ENCODE measurements at regions not wholly inside any gene's neighbourhood (a gene's known extent, or its start where the extent isn't known, plus 50 kb on each side); places are given as distances from the start of the nearest gene placed in this dataset.

GRCh38 chr12:24231298-24231697 is 281.8 kb upstream of the SOX5 start:
- no peak for DNase-seq (ENCODE audit: low read depth in 1 of 2, low spot score in 1 of 2)

- no peak for DNase-seq (ENCODE audit: low read depth in 1 of 2, low spot score in 1 of 2)
These were observed 280.7 kb upstream of the SOX5 start for GRCh38 chr12:24230061-24230701.

- DNase-seq (ENCODE audit: low read depth in 1 of 2, low spot score in 1 of 2), result no peak
These were observed 279.7 kb upstream of the SOX5 start for GRCh38 chr12:24229031-24229700.

- DNase-seq (ENCODE audit: low read depth in 1 of 2, low spot score in 1 of 2), result no peak
These were observed 278.9 kb upstream of the SOX5 start for GRCh38 chr12:24228371-24228770.

- no peak for DNase-seq (ENCODE audit: low read depth in 1 of 2, low spot score in 1 of 2)
These were observed 278.1 kb upstream of the SOX5 start for GRCh38 chr12:24227551-24227950.

- DNase-seq (ENCODE audit: low read depth in 1 of 2, low spot score in 1 of 2), result no peak
These were observed 277.4 kb upstream of the SOX5 start for GRCh38 chr12:24226745-24227350.

- DNase-seq (ENCODE audit: low read depth in 1 of 2, low spot score in 1 of 2), result no peak
These were observed 274.9 kb upstream of the SOX5 start for GRCh38 chr12:24224401-24224800.

GRCh38 chr12:24223926-24224325 is 274.5 kb upstream of the SOX5 start:
- DNase-seq (ENCODE audit: low read depth in 1 of 2, low spot score in 1 of 2), result no peak

GRCh38 chr12:24222968-24223367 is 273.5 kb upstream of the SOX5 start:
- no peak for DNase-seq (ENCODE audit: low read depth in 1 of 2, low spot score in 1 of 2)

GRCh38 chr12:24212496-24212895 is 263.0 kb upstream of the SOX5 start:
- no peak for DNase-seq (ENCODE audit: low read depth in 1 of 2, low spot score in 1 of 2)

- DNase-seq (ENCODE audit: low read depth in 1 of 2, low spot score in 1 of 2), result no peak
These were observed 257.2 kb upstream of the SOX5 start for GRCh38 chr12:24206621-24207020.

- no peak for DNase-seq (ENCODE audit: low read depth in 1 of 2, low spot score in 1 of 2)
These were observed 251.9 kb upstream of the SOX5 start for GRCh38 chr12:24201258-24201970.

GRCh38 chr12:24200010-24200409 is 250.5 kb upstream of the SOX5 start:
- DNase-seq (ENCODE audit: low read depth in 1 of 2, low spot score in 1 of 2), result no peak

- DNase-seq (ENCODE audit: low read depth in 1 of 2, low spot score in 1 of 2), result no peak
These were observed 249.6 kb upstream of the SOX5 start for GRCh38 chr12:24198936-24199671.

GRCh38 chr12:24198070-24198469 is 248.6 kb upstream of the SOX5 start:
- DNase-seq (ENCODE audit: low read depth in 1 of 2, low spot score in 1 of 2), result no peak

- no peak for DNase-seq (ENCODE audit: low read depth in 1 of 2, low spot score in 1 of 2)
These were observed 248.1 kb upstream of the SOX5 start for GRCh38 chr12:24197532-24197931.

GRCh38 chr12:24195063-24195462 is 245.6 kb upstream of the SOX5 start:
- no peak for DNase-seq (ENCODE audit: low read depth in 1 of 2, low spot score in 1 of 2)

- no peak for DNase-seq (ENCODE audit: low read depth in 1 of 2, low spot score in 1 of 2)
These were observed 241.6 kb upstream of the SOX5 start for GRCh38 chr12:24191117-24191516.

GRCh38 chr12:24185782-24186181 is 236.3 kb upstream of the SOX5 start:
- no peak for DNase-seq (ENCODE audit: low read depth in 1 of 2, low spot score in 1 of 2)

- no peak for DNase-seq (ENCODE audit: low read depth in 1 of 2, low spot score in 1 of 2)
These were observed 228.4 kb upstream of the SOX5 start for GRCh38 chr12:24177889-24178288.

GRCh38 chr12:24175929-24176328 is 226.5 kb upstream of the SOX5 start:
- no peak for DNase-seq (ENCODE audit: low read depth in 1 of 2, low spot score in 1 of 2)

Measured in stimulated activated CD4-positive, alpha-beta T cell treated with anti-CD3 and anti-CD28 coated beads, Interleukin-15, amount 100 ng/mL, for 1 hour (primary cell).